Suprapubic skin (tissue), 4 donors: ENCODE measurements at regions not wholly inside any gene's neighbourhood (a gene's known extent, or its start where the extent isn't known, plus 50 kb on each side); places are given as distances from the start of the nearest gene placed in this dataset.

ENCODE experiments used
- DNase-seq, 2 donors: peaks; one replicate each; pipeline ENCODE4 v3.0.0-alpha.2; 2019; ENCODE audit warnings: low spot score in 2 of 2
- H3K27ac ChIP-seq: fragments of 200-600 bp; sonication (generic); one replicate; pipeline ENCODE4 v1.5.1; 2019
- H3K27me3 ChIP-seq: fragments of 200-600 bp; sonication (generic); one replicate; pipeline ENCODE4 v1.5.1; 2019
- H3K36me3 ChIP-seq: fragments of 200-600 bp; sonication (generic); one replicate; pipeline ENCODE4 v1.5.1; 2019
- H3K4me1 ChIP-seq: fragments of 200-600 bp; sonication (generic); one replicate; pipeline ENCODE4 v1.5.1; 2019
- H3K4me3 ChIP-seq: fragments of 200-600 bp; sonication (generic); one replicate; pipeline ENCODE4 v1.5.1; 2019; ENCODE audit warnings: mild to moderate bottlenecking
- H3K9me3 ChIP-seq: fragments of 200-600 bp; sonication (generic); one replicate; pipeline ENCODE4 v1.5.1; 2019
- EP300 ChIP-seq: sonication (generic); formaldehyde crosslinking; IDR thresholded peaks from one replicate; pipeline ENCODE4 v1.6.1; 2017; ENCODE audit warnings: antibody characterized with exemption
- POLR2A ChIP-seq, 2 donors: fragments of 450-650 bp; IDR thresholded peaks; one replicate each; pipeline ENCODE4 v1.6.1; 2017; ENCODE audit warnings: antibody characterized with exemption in 2 of 2, mild to moderate bottlenecking in 2 of 2, moderate library complexity in 2 of 2
- POLR2AphosphoS5 ChIP-seq, 3 donors: sonication (generic); formaldehyde crosslinking; IDR thresholded peaks; one replicate each; pipeline ENCODE4 v1.6.1; 2017; ENCODE audit warnings: antibody characterized with exemption in 3 of 3
- WGBS: methylation state at CpG from one replicate; pipeline ENCODE4 v1.1.5; 2018; 5-methylcytosine and 5-hydroxymethylcytosine counted together
- TF ChIP-seq, protein P1 (sequence below), 2 donors: fragments of 200-600 bp in 1 of 2; fragments of 450-650 bp in 1 of 2; sonication (generic) in 1 of 2; IDR thresholded peaks; one replicate each; pipeline ENCODE4 v1.5.1; 2016 to 2019; ENCODE audit warnings: antibody characterized with exemption in 2 of 2, mild to moderate bottlenecking in 1 of 2, moderate library complexity in 1 of 2

GRCh38 chr11:22497474-22497873 lies 128.1 kb downstream of the FANCF start:
- 60% methylated on average over 3 of the region's 3 CpGs for WGBS
- no peak for DNase-seq

GRCh38 chr11:22491555-22492225 lies 133.9 kb downstream of the FANCF start:
- no peak overlapping the region for H3K27ac ChIP-seq
- no peaks in the 10 kb centered on the region for H3K36me3 ChIP-seq
- DNase-seq: no peak
- 35% methylated on average over 16 of the region's 16 CpGs for WGBS
- no peaks in the 10 kb centered on the region for H3K9me3 ChIP-seq
- no peak overlapping the region for H3K4me3 ChIP-seq
- H3K4me1 ChIP-seq: peaks cover 6% of the 10 kb centered on the region
- H3K27me3 ChIP-seq: no peaks in the 10 kb centered on the region
- TF ChIP-seq, protein P1, sequence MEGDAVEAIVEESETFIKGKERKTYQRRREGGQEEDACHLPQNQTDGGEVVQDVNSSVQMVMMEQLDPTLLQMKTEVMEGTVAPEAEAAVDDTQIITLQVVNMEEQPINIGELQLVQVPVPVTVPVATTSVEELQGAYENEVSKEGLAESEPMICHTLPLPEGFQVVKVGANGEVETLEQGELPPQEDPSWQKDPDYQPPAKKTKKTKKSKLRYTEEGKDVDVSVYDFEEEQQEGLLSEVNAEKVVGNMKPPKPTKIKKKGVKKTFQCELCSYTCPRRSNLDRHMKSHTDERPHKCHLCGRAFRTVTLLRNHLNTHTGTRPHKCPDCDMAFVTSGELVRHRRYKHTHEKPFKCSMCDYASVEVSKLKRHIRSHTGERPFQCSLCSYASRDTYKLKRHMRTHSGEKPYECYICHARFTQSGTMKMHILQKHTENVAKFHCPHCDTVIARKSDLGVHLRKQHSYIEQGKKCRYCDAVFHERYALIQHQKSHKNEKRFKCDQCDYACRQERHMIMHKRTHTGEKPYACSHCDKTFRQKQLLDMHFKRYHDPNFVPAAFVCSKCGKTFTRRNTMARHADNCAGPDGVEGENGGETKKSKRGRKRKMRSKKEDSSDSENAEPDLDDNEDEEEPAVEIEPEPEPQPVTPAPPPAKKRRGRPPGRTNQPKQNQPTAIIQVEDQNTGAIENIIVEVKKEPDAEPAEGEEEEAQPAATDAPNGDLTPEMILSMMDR (IDR thresholded peaks at IDR 0.05): no peak
- TF ChIP-seq EP300: no peak
- TF ChIP-seq POLR2A (IDR thresholded peaks at IDR 0.05): no peak
- no peak for TF ChIP-seq POLR2AphosphoS5 (IDR thresholded peaks at IDR 0.05)

More at GRCh38 chr11:22497474-22497873, 128.1 kb downstream of the FANCF start:
- H3K27me3 ChIP-seq: no peaks in the 10 kb centered on the region
- TF ChIP-seq POLR2A (IDR thresholded peaks at IDR 0.05) (no peak), POLR2AphosphoS5 (IDR thresholded peaks at IDR 0.05) (no peak), EP300 (no peak)
- TF ChIP-seq, protein P1 (IDR thresholded peaks at IDR 0.05): no peak
- H3K4me3 ChIP-seq: no peak overlapping the region
- no peak overlapping the region for H3K27ac ChIP-seq
- H3K9me3 ChIP-seq: no peaks in the 10 kb centered on the region
- no peaks in the 10 kb centered on the region for H3K4me1 ChIP-seq
- H3K36me3 ChIP-seq: no peaks in the 10 kb centered on the region

GRCh38 chr11:22479971-22480720 lies 142.0 kb downstream of the SLC17A6 start:
- H3K27ac ChIP-seq: no peak overlapping the region
- H3K36me3 ChIP-seq: no peaks in the 10 kb centered on the region
- H3K4me3 ChIP-seq: no peak overlapping the region
- H3K9me3 ChIP-seq: no peaks in the 10 kb centered on the region
- H3K4me1 ChIP-seq: no peaks in the 10 kb centered on the region
- H3K27me3 ChIP-seq: no peaks in the 10 kb centered on the region
- DNase-seq: no peak
- WGBS: 52% methylated on average over 4 of the region's 4 CpGs
- TF ChIP-seq POLR2A (IDR thresholded peaks at IDR 0.05) (no peak), POLR2AphosphoS5 (IDR thresholded peaks at IDR 0.05) (no peak), EP300 (no peak)
- TF ChIP-seq, protein P1 (IDR thresholded peaks at IDR 0.05): no peak

- TF ChIP-seq, protein P1 (IDR thresholded peaks at IDR 0.05): no peak
- TF ChIP-seq EP300: no peak
- no peak for TF ChIP-seq POLR2A (IDR thresholded peaks at IDR 0.05)
- TF ChIP-seq POLR2AphosphoS5 (IDR thresholded peaks at IDR 0.05): no peak
These were observed 141.0 kb downstream of the SLC17A6 start for GRCh38 chr11:22479208-22479607.

GRCh38 chr11:22478169-22478568 lies 140.0 kb downstream of the SLC17A6 start:
- 83% methylated on average over 1 of the region's 1 CpG for WGBS
- TF ChIP-seq EP300: no peak
- TF ChIP-seq POLR2A (IDR thresholded peaks at IDR 0.05): no peak
- TF ChIP-seq POLR2AphosphoS5 (IDR thresholded peaks at IDR 0.05): no peak
- TF ChIP-seq, protein P1 (IDR thresholded peaks at IDR 0.05): no peak
- DNase-seq: no peak

More at GRCh38 chr11:22479208-22479607, 141.0 kb downstream of the SLC17A6 start:
- Histone ChIP-seq H3K9me3 (no peaks in the 10 kb centered on the region), H3K4me1 (no peaks in the 10 kb centered on the region), H3K36me3 (no peaks in the 10 kb centered on the region), H3K27me3 (no peaks in the 10 kb centered on the region), H3K4me3 (no peak overlapping the region), H3K27ac (no peak overlapping the region)
- 40% methylated on average over 1 of the region's 1 CpG for WGBS
- DNase-seq: no peak

More at GRCh38 chr11:22478169-22478568, 140.0 kb downstream of the SLC17A6 start:
- Histone ChIP-seq H3K27me3 (no peaks in the 10 kb centered on the region), H3K9me3 (no peaks in the 10 kb centered on the region), H3K27ac (no peak overlapping the region), H3K4me1 (no peaks in the 10 kb centered on the region), H3K36me3 (no peaks in the 10 kb centered on the region), H3K4me3 (no peak overlapping the region)
